OCI-LY1 (cell line): ENCODE measurements at regions not wholly inside any gene's neighbourhood (a gene's known extent, or its start where the extent isn't known, plus 50 kb on each side); places are given as distances from the start of the nearest gene placed in this dataset.

Experiments
- CTCF ChIP-seq: fragments of 200-600 bp; sonication (generic), shearing (Covaris generic); IDR thresholded peaks from 2 replicates; pipeline ENCODE4 v1.5.1; 2017; ENCODE audit warnings: mild to moderate bottlenecking, antibody characterized with exemption, low read length, moderate library complexity, mixed read lengths
- EZH2 ChIP-seq: fragments of 200-600 bp; sonication (generic), shearing (Covaris generic); IDR thresholded peaks from 2 replicates; pipeline ENCODE4 v1.8.0; 2017; ENCODE audit warnings: borderline replicate concordance, mixed run types, mild to moderate bottlenecking, antibody characterized with exemption, low read length, moderate library complexity, mixed read lengths

- TF ChIP-seq CTCF = no peak
- TF ChIP-seq EZH2 = no peak
Observed at GRCh38 chr7:17618652-17618974, 320.2 kb downstream of the AHR start.
